HG03575 (cell line): ENCODE measurements at regions not wholly inside any gene's neighbourhood (a gene's known extent, or its start where the extent isn't known, plus 50 kb on each side); places are given as distances from the start of the nearest gene placed in this dataset.

Source experiments
- ATAC-seq: cut with Tn5 transposase; IDR thresholded peaks from one replicate; pipeline ENCODE4 v1.9.1; 2021; ENCODE audit not compliant: unreplicated experiment, insufficient number of reproducible peaks, low FRiP score; ENCODE audit errors: extremely low read depth

- no peak for ATAC-seq
Observed at GRCh38 chr2:107334306-107334705, 448.3 kb upstream of the ST6GAL2 start.

- no peak for ATAC-seq
Observed at GRCh38 chr2:107336526-107336925, 450.6 kb upstream of the ST6GAL2 start.

GRCh38 chr2:107337209-107337898, 451.4 kb upstream of the ST6GAL2 start:
- no peak for ATAC-seq

GRCh38 chr2:107338059-107338458, 452.1 kb upstream of the ST6GAL2 start:
- ATAC-seq = no peak

GRCh38 chr2:107338571-107338970, 452.6 kb upstream of the ST6GAL2 start:
- no peak for ATAC-seq

GRCh38 chr2:107340955-107341354, 455.0 kb upstream of the ST6GAL2 start:
- no peak for ATAC-seq

- no peak for ATAC-seq
Observed at GRCh38 chr2:107349329-107349728, 463.4 kb upstream of the ST6GAL2 start.

DNA sequence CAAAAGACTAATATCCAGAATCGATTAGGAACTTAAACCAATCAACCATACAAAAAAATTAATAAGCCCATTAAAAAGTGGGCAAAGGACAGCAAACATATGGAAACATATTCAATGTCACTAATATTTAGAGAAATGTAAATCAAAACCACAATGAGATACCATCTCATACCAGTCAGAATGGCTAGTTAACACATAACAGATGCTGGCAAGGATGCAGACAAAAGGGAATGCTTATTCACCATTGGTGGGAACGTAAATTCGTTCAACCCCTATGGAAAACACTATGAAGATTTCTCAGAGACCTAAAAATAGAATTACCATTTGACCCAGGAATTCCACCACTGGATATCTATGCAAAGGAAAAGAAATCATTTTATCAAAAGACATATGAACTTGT, 468.2 kb upstream of the ST6GAL2 start:
- no peak for ATAC-seq

- ATAC-seq = no peak
Observed at GRCh38 chr2:107358362-107358761, 468.3 kb upstream of the RGPD4 start.

DNA sequence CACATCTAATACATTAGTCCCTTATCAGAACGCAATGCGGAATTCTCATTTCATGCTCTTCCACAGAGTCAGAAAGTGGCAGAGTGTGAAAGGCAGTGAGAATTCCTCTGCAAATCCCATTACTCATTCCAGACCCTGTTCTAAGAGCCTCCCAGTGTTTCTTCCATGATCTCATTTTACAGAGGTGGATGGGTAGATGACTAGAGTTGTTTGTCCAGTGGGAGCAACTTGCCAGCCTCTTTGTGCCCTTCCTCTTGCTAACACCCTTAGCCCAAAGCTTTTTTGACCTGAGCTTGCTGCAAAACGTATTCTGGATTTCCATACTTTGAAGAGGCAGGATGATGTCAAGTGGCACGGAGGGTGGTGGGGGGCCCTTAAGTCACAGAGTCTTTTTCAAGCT, 467.7 kb upstream of the RGPD4 start:
- ATAC-seq = no peak

DNA sequence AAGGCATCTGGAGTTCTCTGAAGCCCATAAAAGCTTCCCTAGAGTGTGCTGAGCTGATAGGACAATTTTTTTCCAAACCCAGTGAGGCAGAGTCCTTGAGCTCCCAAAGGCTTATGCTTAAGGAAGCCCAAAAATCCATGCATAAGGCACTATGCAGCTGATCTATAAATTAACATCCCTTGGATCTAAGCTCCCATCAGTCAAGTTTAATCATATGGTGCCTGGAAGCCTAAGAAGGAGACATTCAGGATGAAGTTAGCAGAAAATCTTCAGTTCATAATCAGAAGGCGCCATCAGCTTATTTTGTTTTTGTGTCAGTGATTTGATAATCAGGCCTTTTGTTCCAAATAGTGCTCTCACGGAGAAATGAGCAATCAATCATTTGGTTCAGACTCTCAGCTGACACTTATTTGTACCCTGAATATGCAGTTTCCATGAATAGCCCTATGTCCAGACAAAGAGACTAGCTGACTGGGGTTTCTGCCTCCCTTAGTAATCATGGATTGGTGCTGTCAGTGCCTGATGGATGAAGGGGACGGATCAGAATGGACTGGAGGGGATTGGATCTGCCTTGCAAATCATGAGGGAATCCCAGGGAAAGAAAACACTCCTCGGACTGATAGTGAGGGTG, 464.8 kb upstream of the RGPD4 start:
- ATAC-seq = no peak

DNA sequence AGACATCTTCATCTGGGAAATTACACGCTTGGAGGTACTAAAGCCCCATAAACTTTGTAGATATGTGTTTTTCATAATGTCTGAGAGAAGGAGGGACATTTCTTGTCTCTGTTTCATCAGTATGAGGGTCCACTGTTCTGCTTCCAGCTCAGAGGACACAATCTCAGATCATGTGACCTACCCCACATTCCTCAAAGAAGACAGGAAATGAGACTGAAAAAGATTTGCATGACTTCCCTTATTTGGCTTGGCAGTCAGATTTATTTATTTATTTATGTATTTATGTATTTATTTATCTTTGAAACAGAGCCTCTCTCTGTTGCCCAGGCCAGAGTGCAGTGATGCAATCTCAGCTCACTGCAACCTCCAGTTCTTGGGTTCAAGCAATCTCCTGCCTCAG, 463.7 kb upstream of the RGPD4 start:
- ATAC-seq = no peak

GRCh38 chr2:107363806-107364205, 462.9 kb upstream of the RGPD4 start:
- ATAC-seq = no peak

- no peak for ATAC-seq
Observed at GRCh38 chr2:107364361-107364950, 462.2 kb upstream of the RGPD4 start.

DNA sequence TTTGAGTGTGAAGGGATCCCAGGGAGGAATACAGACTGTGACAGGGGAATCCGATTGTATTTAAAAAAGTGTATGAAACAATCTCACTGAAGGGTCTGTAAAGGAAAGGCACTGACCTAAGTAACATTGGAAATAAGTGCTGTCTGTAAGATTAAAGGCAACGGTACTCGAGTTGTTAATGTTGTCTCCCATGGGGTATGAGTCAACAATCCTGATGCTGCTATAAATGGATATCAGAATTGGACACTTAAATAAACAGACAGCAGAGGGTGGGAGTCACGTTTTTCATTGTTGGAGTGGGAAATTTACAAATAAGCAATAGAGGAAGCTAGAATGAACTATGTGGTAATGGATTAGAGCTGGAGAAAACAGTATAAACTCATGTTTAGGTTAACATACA, 452.4 kb upstream of the RGPD4 start:
- ATAC-seq = no peak

DNA sequence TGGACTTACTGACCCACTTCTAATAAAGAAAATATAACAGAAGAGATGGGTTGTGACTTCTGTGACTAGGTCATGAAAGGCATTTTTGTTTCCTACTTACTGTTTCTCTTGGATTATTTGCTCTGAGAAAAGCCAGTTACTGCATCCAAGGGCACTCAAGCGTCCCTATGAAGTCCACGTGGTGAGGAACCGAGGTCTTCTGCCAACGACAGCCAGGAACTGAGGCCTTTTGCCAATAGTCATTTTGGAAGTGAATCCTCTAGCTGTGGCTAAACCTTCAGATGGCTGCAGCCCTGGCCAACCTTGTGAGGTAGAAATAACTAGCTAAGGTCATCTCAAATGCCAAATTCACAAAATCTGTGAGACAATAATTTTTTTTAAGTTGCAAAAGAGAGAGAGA, 449.8 kb upstream of the RGPD4 start:
- ATAC-seq = no peak

- ATAC-seq = no peak
Observed at GRCh38 chr2:107380912-107381311, 445.8 kb upstream of the RGPD4 start.

- no peak for ATAC-seq
Observed at GRCh38 chr2:107383691-107384090, 443.0 kb upstream of the RGPD4 start.

- ATAC-seq = no peak
Observed at GRCh38 chr2:107384422-107384821, 442.3 kb upstream of the RGPD4 start.

GRCh38 chr2:107385921-107386320, 440.8 kb upstream of the RGPD4 start:
- ATAC-seq = no peak
